Mesothelial cell of epicardium (in vitro differentiated cells): ENCODE measurements at regions not wholly inside any gene's neighbourhood (a gene's known extent, or its start where the extent isn't known, plus 50 kb on each side); places are given as distances from the start of the nearest gene placed in this dataset.

ENCODE experiments used
- DNase-seq, 2 experiments: peaks; one replicate each; pipeline ENCODE4 v3.0.0; 2021; ENCODE audit warnings: low spot score in 2 of 2; ENCODE audit not compliant: unreplicated experiment in 2 of 2
- H3K27ac Mint-ChIP-seq: 2 replicates; pipeline ENCODE4 v1.8.0; 2021; ENCODE audit warnings: mixed read lengths
- H3K27me3 Mint-ChIP-seq: 2 replicates; pipeline ENCODE4 v1.8.0; 2021; ENCODE audit warnings: low read depth, mixed read lengths
- H3K36me3 Mint-ChIP-seq: 2 replicates; pipeline ENCODE4 v1.8.0; 2021; ENCODE audit warnings: mixed read lengths
- H3K4me1 Mint-ChIP-seq: 2 replicates; pipeline ENCODE4 v1.8.0; 2021; ENCODE audit warnings: mixed read lengths
- H3K4me3 Mint-ChIP-seq: 2 replicates; pipeline ENCODE4 v1.8.0; 2021; ENCODE audit warnings: mild to moderate bottlenecking, moderate library complexity, mixed read lengths
- H3K9me3 Mint-ChIP-seq: 2 replicates; pipeline ENCODE4 v1.8.0; 2021; ENCODE audit warnings: mixed read lengths
- CTCF ChIP-seq: fragments of 200-600 bp; sonication (generic); IDR thresholded peaks from one replicate; pipeline ENCODE4 v1.5.0; 2021; ENCODE audit warnings: antibody characterized with exemption; ENCODE audit not compliant: unreplicated experiment

GRCh38 chr2:200100027-200100426, 144.6 kb downstream of the MAIP1 start:
- H3K9me3 Mint-ChIP-seq = peaks cover 10% of the 10 kb centered on the region
- no peaks in the 10 kb centered on the region for H3K36me3 Mint-ChIP-seq
- TF ChIP-seq CTCF = no peak
- H3K27me3 Mint-ChIP-seq = no peaks in the 10 kb centered on the region
- no peak overlapping the region for H3K4me3 Mint-ChIP-seq
- no peaks in the 10 kb centered on the region for H3K4me1 Mint-ChIP-seq
- no peak overlapping the region for H3K27ac Mint-ChIP-seq
- DNase-seq = no peak

DNA sequence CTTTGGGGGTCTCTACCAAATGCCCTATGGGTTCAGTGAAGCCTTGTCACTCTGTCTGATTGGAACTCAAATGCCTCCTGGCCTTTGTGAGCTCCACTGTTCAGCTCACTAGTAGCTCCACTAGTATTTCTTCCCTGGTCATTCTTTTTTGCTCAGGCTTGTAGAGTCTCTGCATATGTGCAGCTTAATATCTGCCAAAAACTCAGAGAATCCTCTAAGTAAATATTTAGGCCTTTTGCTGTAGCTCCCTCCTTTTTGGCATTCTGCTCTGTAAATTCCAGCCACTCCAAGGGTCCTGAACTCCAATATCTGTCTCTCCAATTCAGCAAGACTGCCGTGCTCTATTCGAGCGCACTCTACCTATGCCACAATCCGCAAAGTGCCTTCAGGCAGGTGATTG, 146.5 kb downstream of the MAIP1 start:
- no peak for DNase-seq
- peaks cover 10% of the 10 kb centered on the region for H3K9me3 Mint-ChIP-seq
- no peak overlapping the region for H3K27ac Mint-ChIP-seq
- no peaks in the 10 kb centered on the region for H3K4me1 Mint-ChIP-seq
- no peaks in the 10 kb centered on the region for H3K27me3 Mint-ChIP-seq
- TF ChIP-seq CTCF = no peak
- H3K36me3 Mint-ChIP-seq = no peaks in the 10 kb centered on the region
- no peak overlapping the region for H3K4me3 Mint-ChIP-seq

DNA sequence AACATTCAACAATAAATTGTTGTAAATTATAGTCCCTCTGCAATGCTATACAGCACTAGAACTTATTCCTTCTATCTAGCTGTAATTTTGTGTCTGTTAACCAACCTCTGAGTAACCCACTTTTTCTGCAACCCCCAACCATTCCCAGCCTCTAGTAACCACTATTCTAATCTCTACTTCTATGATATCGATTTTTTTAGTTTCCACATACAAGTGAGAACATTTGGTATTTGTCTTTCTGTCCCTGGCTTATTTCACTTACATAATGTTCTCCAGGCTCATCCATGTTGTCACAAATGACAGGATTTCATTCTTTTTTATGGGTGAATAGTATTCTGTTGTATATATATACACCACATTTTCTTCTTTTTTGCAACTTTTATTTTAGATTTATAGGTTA, 147.6 kb downstream of the MAIP1 start:
- Mint-ChIP-seq H3K27ac (no peak overlapping the region), H3K4me3 (no peak overlapping the region), H3K27me3 (no peaks in the 10 kb centered on the region), H3K9me3 (peaks cover 10% of the 10 kb centered on the region), H3K4me1 (no peaks in the 10 kb centered on the region), H3K36me3 (no peaks in the 10 kb centered on the region)
- no peak for DNase-seq
- TF ChIP-seq CTCF = no peak

DNA sequence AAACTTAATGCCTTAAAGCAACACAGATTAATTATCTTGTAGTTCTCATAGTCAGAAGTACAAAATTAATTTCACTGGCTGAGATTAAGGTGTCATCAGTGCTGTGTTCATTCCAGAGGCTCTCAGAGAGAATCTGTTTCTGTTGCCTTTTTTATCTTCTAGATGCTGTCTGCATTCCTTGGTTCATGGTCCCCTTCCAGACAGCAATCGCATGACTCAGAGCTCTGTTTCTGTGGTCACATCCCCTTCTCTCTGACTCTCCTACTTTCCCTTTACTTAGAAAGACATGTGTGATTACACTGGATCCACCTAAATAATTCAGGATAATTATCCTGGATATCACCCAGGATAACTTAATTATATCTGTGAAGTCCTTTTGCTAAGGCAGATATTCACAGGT, 148.6 kb downstream of the MAIP1 start:
- Mint-ChIP-seq H3K9me3 (peaks cover 10% of the 10 kb centered on the region), H3K27me3 (no peaks in the 10 kb centered on the region), H3K27ac (no peak overlapping the region), H3K36me3 (no peaks in the 10 kb centered on the region), H3K4me3 (no peak overlapping the region), H3K4me1 (no peaks in the 10 kb centered on the region)
- no peak for TF ChIP-seq CTCF
- DNase-seq = no peak

GRCh38 chr2:200107514-200108217, 152.3 kb downstream of the MAIP1 start:
- peaks cover 5% of the 10 kb centered on the region for H3K4me1 Mint-ChIP-seq
- no peak overlapping the region for H3K4me3 Mint-ChIP-seq
- H3K9me3 Mint-ChIP-seq = peaks cover 10% of the 10 kb centered on the region
- H3K36me3 Mint-ChIP-seq = no peaks in the 10 kb centered on the region
- no peak for DNase-seq
- no peak overlapping the region for H3K27ac Mint-ChIP-seq
- TF ChIP-seq CTCF = no peak
- H3K27me3 Mint-ChIP-seq = no peaks in the 10 kb centered on the region

GRCh38 chr2:200109421-200109820, 154.0 kb downstream of the MAIP1 start:
- H3K27ac Mint-ChIP-seq = no peak overlapping the region
- DNase-seq = no peak
- no peak for TF ChIP-seq CTCF
- peaks cover 7% of the 10 kb centered on the region for H3K9me3 Mint-ChIP-seq
- H3K27me3 Mint-ChIP-seq = no peaks in the 10 kb centered on the region
- no peak overlapping the region for H3K4me3 Mint-ChIP-seq
- peaks cover 5% of the 10 kb centered on the region for H3K36me3 Mint-ChIP-seq
- H3K4me1 Mint-ChIP-seq = peaks cover 5% of the 10 kb centered on the region
